ENCODE measurements at regions not wholly inside any gene's neighbourhood (a gene's known extent, or its start where the extent isn't known, plus 50 kb on each side); places are given as distances from the start of the nearest gene placed in this dataset.

DNA sequence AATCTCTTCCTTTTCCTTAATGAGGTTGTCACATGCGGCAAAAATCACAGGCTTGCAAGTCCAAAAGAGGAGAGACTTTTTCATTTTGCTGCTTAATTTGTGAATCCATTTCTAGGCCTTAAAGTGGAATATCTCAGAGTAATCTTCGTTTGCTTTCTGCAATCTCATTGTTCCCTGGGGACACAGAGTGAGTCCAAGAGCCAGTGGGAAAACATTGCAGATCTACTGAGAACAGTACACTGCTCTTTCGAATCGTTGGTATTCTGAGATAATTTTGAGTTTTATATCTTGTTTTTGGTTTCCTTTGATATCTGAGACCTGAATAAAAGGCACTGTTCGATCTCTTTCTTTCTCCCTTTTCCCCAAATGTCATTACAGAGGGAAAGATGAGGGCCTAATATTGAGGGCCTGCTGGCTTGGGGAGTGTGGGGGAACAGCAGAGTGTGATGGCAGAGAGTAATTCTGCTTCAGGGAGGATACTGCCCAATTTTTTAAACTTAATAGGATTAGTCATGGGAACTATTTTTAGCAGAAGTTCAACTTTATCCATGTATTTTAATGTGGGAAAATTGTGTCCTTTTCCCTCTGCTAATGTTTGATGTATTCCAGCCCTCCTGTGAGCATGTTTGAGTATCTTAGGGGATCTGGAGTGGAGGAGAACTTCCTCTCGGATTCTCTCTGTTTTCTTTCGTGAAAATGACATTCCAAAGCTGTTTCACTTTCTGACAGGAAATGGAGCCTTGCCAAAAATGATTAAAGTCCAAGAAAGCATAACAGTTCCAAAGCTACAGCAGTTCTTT, 418.2 kb upstream of the ZEB2 start:
- no peaks in the 10 kb centered on the region for H3K9me3 ChIP-seq (ENCODE audit: control insufficient read depth in 1 of 2, insufficient read depth in 1 of 2, low read depth in 1 of 2, low read length in 2 of 2)
- H2AFZ ChIP-seq (ENCODE audit: low read depth, low read length, poor library complexity, severe bottlenecking): peak overlapping the region; percentile 20
- ChIA-PET CTCF (no interaction called here), POLR2A (no interaction called here), RAD21 (ENCODE audit: low non-redundant PET in 1 of 2, low total read pairs in 2 of 2, uncharacterized antibody in 2 of 2, unreplicated experiment in 2 of 2) (no interaction called here)
- H3K4me2 ChIP-seq (ENCODE audit: low read length): peak overlapping the region; percentile 52
- H3K36me3 ChIP-seq (ENCODE audit: control insufficient read depth in 1 of 2, insufficient read depth in 2 of 2, low read length in 2 of 2): no peaks in the 10 kb centered on the region
- no TSS peak for BruUV-seq (replicated peaks)
- no peak for TF ChIP-seq ELF1 (IDR thresholded peaks at IDR 0.05; ENCODE audit: borderline replicate concordance, low read depth)
- TF ChIP-seq FOSL1 (IDR thresholded peaks at IDR 0.05; ENCODE audit: low read depth): no peak
- TF ChIP-seq, protein P1, sequence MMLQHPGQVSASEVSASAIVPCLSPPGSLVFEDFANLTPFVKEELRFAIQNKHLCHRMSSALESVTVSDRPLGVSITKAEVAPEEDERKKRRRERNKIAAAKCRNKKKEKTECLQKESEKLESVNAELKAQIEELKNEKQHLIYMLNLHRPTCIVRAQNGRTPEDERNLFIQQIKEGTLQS (IDR thresholded peaks at IDR 0.05): no peak
- TF ChIP-seq, protein P2, sequence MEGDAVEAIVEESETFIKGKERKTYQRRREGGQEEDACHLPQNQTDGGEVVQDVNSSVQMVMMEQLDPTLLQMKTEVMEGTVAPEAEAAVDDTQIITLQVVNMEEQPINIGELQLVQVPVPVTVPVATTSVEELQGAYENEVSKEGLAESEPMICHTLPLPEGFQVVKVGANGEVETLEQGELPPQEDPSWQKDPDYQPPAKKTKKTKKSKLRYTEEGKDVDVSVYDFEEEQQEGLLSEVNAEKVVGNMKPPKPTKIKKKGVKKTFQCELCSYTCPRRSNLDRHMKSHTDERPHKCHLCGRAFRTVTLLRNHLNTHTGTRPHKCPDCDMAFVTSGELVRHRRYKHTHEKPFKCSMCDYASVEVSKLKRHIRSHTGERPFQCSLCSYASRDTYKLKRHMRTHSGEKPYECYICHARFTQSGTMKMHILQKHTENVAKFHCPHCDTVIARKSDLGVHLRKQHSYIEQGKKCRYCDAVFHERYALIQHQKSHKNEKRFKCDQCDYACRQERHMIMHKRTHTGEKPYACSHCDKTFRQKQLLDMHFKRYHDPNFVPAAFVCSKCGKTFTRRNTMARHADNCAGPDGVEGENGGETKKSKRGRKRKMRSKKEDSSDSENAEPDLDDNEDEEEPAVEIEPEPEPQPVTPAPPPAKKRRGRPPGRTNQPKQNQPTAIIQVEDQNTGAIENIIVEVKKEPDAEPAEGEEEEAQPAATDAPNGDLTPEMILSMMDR (IDR thresholded peaks at IDR 0.05 in 2 of 3, conservative IDR thresholded peaks at IDR 0.05 in 1 of 3; ENCODE audit: borderline replicate concordance in 1 of 3, insufficient read depth in 1 of 3, low read depth in 2 of 3, low read length in 2 of 3): no peak
- TF ChIP-seq EGR1 (IDR thresholded peaks at IDR 0.05; ENCODE audit: low read depth): no peak
- no peak for TF ChIP-seq POLR2AphosphoS5 (IDR thresholded peaks at IDR 0.05; ENCODE audit: low read depth, low read length)
- TF ChIP-seq EZH2phosphoT487 (IDR thresholded peaks at IDR 0.05; ENCODE audit: borderline replicate concordance): no peak
- no peak for TF ChIP-seq EZH2 (IDR thresholded peaks at IDR 0.05)
- no peak for TF ChIP-seq CBX3 (IDR thresholded peaks at IDR 0.05; ENCODE audit: low read depth)
- TF ChIP-seq, protein P3, sequence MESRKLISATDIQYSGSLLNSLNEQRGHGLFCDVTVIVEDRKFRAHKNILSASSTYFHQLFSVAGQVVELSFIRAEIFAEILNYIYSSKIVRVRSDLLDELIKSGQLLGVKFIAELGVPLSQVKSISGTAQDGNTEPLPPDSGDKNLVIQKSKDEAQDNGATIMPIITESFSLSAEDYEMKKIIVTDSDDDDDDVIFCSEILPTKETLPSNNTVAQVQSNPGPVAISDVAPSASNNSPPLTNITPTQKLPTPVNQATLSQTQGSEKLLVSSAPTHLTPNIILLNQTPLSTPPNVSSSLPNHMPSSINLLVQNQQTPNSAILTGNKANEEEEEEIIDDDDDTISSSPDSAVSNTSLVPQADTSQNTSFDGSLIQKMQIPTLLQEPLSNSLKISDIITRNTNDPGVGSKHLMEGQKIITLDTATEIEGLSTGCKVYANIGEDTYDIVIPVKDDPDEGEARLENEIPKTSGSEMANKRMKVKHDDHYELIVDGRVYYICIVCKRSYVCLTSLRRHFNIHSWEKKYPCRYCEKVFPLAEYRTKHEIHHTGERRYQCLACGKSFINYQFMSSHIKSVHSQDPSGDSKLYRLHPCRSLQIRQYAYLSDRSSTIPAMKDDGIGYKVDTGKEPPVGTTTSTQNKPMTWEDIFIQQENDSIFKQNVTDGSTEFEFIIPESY (IDR thresholded peaks at IDR 0.05; ENCODE audit: extremely low read depth, insufficient replicate concordance, low read length): no peak
- intact Hi-C loops (cut with micrococcal nuclease): no loop called here
- no peak for ATAC-seq
- H3K27me3 ChIP-seq (ENCODE audit: insufficient read depth, low read length): no peaks in the 10 kb centered on the region
- H3K79me2 ChIP-seq (ENCODE audit: insufficient read depth, low read length): no peaks in the 10 kb centered on the region
- no peaks in the 10 kb centered on the region for H4K20me1 ChIP-seq (ENCODE audit: insufficient read depth)
- no peak overlapping the region for H3K4me3 ChIP-seq (replicated peaks in 1 of 2; ENCODE audit: low read depth in 1 of 2, low read length in 2 of 2)
- H3K4me1 ChIP-seq (ENCODE audit: control insufficient read depth in 1 of 2, insufficient read depth in 2 of 2, low read length in 2 of 2): peaks cover 0 to 9% of the 10 kb centered on the region in 2 experiments; a peak in 2 of 4 replicates
- no peak for DNase-seq (ENCODE audit: low read depth, low spot score)
- no peak overlapping the region for H3K27ac ChIP-seq (ENCODE audit: low read depth, low read length)
- no peak overlapping the region for H3K9ac ChIP-seq (ENCODE audit: low read length)
- H3K9me2 ChIP-seq (ENCODE audit: insufficient read depth): no peaks in the 10 kb centered on the region
